Peyer's patch (tissue), 4 donors: ENCODE measurements at regions not wholly inside any gene's neighbourhood (a gene's known extent, or its start where the extent isn't known, plus 50 kb on each side); places are given as distances from the start of the nearest gene placed in this dataset.

Experiments
- CTCF ChIP-seq, 6 experiments: fragments of 450-650 bp in 4 of 6; fragments of 200-600 bp in 2 of 6; sonication (generic) in 1 of 6; IDR thresholded peaks; one replicate each; pipeline ENCODE4 v1.5.1; 2017 to 2019; ENCODE audit warnings: antibody characterized with exemption in 6 of 6, mild to moderate bottlenecking in 3 of 6, moderate library complexity in 1 of 6
- POLR2A ChIP-seq, 2 donors: fragments of 450-650 bp; IDR thresholded peaks; one replicate each; pipeline ENCODE4 v1.5.1; 2017; ENCODE audit warnings: antibody characterized with exemption in 2 of 2, mild to moderate bottlenecking in 2 of 2, moderate library complexity in 2 of 2

GRCh38 chr2:8266563-8266962, 415.3 kb upstream of the ID2 start:
- no peak for TF ChIP-seq CTCF (IDR thresholded peaks at IDR 0.05)
- TF ChIP-seq POLR2A (IDR thresholded peaks at IDR 0.05) = no peak
